Stimulated activated CD4-positive, alpha-beta T cell treated with anti-CD3 and anti-CD28 coated beads, TNF-alpha, amount 100 ng/mL, for 24 hours (primary cell): ENCODE measurements at regions not wholly inside any gene's neighbourhood (a gene's known extent, or its start where the extent isn't known, plus 50 kb on each side); places are given as distances from the start of the nearest gene placed in this dataset.

Experiments used
- DNase-seq, 3 experiments: peaks; one replicate each; pipeline ENCODE4 v3.0.0-alpha.2; 2020; ENCODE audit warnings: low read depth in 3 of 3

DNA sequence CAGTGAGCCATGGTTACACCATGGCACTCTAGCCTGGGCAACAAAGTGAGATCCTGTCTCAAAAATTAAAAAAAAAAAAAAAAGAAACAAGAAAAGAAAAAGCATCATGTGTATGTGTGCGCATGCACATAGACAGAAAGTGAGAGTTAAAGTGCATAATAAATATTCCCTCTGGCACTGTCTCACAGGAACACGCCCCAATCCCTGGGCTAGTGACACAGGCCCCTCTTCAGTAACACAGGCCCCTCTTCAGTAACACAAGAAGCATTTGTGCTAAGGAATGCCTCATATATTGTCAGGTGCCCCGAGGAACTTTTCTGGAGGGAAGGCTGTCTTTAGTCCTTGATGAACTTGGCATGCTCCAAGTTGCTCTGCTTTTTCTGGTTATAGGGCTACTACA, 57.5 kb downstream of the RPL27A start:
- DNase-seq = no peak

DNA sequence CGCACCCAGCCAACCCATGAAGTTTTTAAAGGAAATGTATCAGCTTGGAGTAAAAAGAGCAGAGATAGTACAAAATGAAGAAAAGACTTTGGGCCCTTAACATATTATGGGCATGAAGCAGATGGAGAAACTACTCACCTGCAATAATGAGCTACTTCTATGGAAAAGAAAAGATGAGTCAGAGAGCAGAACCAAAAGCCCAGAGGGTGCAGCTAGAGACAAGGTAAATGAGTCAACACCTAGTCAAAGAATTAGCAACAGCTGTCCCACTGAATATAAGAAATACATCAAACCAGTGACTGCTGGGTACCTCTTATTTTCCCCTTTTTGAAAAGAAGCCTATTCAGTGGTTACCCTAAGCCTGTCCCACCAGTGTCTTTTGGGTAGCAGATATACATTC, 61.8 kb downstream of the RPL27A start:
- DNase-seq = no peak

DNA sequence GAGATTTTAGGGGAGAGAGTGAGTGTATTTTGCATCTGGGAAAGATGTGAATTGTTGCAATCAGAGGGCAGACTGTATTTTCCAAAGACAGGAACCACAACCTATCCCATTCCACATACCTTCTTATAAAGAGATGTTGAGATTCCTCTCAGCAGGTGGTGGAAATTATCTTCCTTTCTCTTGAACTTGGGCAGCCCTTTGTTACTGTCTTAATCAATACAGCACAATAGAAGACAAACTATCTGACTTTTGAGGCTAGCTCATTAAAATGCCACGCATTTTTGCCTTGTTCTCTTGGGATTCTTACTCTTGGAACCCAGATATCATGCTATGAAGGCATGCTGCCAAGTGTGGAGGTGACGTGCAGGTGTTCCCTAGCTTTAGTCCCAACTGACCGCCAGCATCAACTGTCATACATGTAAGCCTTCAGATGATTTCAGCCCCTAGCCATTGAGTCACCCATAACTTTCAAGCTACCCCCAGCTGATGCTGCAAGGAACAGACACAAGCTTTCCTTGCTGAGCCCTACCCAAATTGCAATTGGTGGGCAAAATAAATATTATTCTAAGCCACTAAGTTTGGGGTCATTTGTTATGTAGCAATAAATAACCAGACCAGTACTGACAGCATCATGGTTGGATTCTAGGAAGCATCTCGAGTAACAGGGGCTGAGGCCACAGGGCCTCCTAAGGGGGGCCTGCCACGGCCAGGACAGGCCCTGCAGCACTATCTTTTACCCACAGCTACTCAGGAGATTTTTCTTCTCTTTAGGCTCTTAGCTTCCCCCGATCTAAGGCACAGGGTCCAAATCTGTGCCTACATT, 63.0 kb downstream of the RPL27A start:
- DNase-seq = no peak

DNA sequence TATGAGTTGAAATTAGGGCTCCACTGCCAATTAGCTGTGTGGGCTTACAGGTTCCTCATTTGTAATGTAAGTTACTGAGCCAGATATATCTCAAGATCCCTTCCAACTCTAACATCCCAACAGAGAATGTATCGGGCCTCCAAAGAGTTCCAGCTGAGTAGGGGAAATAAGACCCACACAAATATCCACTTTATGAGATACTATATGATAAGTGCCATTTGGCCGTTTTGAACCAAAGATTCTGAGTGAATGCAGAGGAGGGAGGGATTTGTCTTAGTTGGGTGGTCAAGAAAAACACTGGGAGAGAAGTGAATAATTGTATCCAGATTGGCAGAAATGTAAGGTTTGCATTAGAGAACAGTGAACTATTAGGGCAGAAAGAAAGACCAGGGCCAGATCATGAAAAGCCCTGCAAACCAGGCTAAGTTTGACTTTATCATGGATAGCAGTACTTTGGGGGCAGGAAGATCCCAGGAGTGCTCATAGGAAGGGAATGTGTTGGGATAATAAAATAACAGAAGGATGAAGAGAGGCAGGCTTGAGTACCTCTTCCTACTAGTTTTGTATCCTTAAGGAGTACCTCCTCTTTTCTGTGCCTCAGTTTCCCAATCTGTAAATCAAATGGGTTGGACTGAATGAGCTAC, 63.9 kb downstream of the RPL27A start:
- no peak for DNase-seq

DNA sequence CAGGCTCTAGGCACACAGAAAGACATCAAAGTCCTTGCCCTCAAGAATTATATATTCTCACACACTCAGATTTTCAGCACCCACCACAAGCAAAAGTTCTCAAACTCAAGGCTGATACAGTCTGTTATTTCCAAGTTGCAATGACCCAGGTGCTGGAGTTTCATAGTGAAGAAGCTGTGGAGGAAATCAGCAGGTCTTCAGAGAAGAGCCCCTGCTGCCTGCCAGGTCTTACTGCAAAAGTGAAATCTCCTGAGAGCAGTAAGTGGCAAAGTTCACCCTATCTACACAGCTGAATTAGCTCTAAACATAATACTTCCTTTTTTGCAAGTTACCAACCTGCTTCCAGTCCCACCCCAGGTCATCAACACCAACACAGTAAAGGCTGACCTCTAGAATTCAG, 64.6 kb downstream of the RPL27A start:
- DNase-seq = no peak

DNA sequence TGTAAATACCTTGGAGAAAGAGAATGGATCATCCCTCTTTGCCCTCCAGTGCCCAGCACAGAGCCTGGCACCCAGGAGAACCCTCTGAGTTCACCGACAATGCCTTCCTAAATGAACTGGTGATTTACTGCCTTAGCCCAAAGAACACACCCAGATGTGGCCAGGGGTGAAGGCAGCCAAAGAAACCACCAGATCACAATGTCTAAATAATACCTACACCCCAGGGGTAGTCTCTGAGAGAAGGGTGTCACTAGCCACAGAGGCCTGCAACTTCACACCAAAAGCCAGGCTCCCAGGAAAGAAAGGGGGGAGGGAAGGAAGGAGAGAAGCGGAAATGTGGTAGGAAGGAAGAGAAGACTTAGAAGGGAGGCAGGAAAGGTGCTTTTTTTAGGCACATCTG, 65.7 kb downstream of the RPL27A start:
- DNase-seq = no peak

DNA sequence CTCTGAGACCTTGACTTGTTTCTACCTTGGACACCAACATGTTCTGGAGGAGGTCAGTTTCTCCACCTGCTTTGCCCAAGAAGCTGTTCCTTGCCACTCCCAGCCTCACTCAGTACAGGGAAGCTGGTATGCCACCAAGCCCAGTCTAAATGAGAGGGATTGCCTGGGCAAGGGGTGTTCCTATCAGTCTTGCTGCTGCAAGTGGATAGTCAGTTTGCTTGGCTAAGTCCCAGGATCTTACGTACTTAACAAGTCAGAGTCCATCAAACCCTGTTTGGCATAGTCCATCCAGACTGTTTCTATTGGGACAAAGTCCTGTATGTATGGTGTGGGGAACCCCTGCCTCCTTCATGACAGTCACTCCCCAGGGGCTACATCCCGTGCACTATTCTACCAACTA, 66.6 kb downstream of the RPL27A start:
- DNase-seq = no peak

DNA sequence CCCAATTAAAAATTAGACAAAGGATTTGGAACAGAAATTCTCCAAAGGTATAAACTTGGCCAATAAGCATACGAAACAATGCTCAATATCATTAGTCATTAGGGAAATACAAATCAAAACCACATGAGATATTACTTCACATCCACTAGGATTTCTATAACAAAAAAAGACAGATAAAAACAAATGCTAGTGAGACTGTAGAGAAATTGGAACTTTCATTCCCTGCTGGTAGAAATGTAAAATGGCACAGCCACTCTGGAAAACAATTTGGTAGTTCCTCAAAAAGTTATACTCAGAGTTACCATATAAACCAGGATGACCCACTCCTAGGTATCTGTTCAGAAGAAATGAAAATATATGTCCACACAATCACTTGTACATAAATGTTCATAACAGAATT, 71.6 kb downstream of the RPL27A start:
- DNase-seq = no peak

DNA sequence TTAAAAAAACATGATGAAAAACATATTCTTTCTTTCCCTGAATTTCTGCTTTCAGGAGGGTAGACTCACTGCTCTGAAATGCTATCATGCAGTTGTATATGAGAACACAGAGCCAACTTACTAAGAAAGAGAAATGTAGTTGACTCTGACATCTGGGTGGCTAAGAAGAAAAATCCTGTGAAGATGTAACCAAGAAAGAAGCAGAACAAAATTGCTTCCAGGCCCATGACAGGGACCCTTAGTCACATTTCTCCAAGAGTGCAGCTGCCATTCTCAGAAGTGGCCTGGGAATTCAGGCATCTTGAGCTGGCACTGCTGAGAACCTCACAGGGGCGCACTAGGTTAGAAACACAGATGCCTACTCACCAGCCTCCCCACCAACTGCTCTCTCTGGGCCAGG, 73.6 kb downstream of the RPL27A start:
- DNase-seq = no peak

DNA sequence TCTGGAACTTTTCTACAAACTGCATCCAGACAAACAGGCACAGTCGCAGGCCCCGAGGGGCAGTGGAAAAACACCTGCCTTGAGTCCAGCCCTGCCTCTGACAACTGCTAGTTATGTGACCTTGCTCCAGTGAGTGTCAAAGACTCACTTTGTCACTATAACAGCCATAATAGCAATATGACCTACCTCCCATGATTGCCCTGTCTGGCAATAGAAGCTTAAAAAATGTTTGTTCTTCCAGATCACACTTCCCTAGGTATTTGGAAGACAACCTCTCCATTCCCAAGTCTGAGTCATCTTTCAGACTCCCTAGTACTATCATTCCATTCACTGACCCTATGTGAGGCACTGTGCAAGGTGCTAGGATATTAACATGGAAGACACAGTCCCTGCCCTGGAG, 74.5 kb downstream of the RPL27A start:
- no peak for DNase-seq

DNA sequence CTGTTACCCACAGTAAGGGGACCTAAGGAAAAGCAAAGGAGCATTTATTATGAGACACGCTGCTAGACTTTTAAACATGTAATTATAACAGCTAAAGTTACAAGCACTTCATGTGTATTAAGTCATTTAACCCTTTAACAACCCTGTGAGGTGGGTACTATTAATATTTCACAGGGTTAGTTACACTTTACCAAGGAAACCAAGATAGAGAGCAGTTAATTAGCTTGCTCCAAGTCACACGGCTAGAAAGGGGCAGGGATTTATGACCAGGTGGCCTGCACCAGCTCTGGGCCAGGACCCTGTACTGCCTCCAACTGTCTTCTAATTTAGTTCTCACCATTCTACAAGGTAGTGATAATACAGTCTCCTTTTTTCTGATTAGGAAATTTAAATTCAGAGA, 74.9 kb downstream of the RPL27A start:
- DNase-seq = no peak

DNA sequence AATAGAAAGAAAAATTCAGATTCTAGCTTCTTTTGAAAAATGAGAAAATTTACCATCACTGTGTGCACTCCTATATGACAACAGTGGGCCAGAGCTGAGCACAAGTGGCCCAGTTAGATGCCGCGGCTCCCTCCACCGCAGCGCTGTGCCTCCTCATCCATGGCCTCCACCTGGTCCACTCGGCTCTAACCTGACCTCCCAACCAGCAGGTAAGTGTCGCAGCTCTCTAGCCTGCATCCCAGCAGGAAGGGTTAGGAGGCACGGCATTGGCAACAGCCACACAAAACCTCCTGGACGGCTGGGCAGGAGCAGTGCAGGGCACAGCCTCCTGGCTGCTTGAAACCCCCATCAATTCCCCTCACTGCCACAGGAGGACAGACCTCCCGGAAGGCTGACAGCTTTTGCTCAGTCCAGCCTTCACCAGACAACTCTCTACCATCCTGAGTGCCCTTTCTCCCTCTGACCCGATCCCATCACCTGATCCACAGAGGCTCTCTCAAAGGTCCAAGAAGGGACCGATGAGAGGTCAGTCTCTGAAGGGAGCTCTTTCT, 76.1 kb downstream of the RPL27A start:
- DNase-seq = no peak

DNA sequence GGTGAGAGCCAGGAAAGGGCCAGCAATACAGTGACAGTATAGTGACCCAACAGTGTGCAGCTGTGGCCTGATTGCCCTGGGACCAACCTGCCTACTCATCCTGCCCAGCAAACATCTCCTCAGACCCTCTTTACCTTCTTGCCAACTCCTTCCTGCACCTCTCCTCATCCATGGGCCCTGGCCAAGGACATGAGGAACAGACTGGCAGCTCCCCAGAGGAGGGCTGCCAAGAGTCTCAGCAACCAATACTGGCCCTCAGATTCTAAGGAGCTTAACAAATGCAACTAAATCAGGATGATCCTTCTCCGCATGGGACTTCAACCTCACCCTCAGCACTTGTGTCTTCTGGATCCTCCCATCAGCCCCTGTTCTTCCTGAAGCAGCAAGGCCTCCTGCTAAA, 77.0 kb downstream of the RPL27A start:
- no peak for DNase-seq

DNA sequence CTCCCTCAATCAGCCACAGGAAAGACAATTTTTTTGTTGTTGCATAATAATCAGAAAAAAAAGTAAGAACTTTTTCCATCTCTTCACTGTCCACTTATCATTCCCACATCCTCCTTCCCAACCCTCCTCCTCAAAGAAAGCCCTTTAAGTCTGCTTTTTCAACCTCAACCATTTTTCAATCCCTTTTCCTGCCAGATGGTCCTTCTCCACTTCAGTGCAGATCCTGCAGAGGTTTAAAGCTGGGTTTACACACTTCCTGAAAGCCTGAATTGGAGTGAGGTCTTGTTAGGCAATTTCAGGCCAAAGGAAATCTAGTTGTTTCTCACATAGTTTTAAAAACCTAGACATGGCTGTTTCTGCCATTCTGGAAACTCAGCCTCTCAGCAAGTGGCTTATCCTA, 78.3 kb downstream of the RPL27A start:
- no peak for DNase-seq

DNA sequence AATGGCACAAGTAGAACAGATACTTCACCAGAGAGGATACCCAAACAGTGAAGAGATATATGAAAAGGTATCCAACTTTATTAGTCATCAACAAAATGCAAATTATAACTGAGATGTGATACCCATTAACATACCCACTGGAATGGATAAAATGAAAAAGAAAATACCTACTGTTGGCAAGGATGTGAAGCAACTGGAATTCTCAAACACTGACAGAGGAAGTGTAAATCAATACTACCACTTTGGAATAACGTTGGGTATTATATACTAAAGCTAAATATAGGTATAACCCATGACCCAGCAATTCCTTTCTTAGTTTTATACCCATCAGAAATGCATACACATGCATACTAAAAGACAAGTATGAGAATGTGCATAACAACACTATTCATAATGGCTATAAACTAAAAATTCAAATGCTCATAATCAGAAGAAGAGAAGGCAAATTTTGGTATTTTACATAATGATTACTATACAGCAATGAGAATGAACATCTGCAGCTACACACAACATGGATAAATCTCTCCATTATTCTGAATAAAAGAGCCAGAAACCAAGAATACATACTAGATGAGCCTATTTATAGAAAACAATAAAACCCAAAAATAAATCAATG, 80.6 kb downstream of the RPL27A start:
- no peak for DNase-seq

DNA sequence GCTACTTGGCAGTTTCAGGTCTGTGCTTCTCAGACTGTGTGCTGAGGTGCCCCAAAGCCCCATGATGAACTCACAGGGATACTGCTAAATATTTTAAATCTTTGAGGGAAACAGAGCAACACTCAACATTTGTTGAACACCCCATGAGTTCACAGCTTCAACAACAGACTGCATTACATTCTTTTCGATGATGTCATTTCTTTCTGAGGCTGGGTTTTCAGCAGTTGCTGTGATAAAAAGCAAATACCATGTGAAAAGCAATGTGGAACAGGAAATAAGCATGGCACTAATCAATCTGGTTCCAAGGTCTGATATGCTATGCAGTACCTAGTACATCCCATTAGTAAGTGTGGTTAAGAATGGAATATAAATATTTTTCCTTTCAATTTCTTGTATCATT, 82.7 kb downstream of the RPL27A start:
- DNase-seq = no peak

DNA sequence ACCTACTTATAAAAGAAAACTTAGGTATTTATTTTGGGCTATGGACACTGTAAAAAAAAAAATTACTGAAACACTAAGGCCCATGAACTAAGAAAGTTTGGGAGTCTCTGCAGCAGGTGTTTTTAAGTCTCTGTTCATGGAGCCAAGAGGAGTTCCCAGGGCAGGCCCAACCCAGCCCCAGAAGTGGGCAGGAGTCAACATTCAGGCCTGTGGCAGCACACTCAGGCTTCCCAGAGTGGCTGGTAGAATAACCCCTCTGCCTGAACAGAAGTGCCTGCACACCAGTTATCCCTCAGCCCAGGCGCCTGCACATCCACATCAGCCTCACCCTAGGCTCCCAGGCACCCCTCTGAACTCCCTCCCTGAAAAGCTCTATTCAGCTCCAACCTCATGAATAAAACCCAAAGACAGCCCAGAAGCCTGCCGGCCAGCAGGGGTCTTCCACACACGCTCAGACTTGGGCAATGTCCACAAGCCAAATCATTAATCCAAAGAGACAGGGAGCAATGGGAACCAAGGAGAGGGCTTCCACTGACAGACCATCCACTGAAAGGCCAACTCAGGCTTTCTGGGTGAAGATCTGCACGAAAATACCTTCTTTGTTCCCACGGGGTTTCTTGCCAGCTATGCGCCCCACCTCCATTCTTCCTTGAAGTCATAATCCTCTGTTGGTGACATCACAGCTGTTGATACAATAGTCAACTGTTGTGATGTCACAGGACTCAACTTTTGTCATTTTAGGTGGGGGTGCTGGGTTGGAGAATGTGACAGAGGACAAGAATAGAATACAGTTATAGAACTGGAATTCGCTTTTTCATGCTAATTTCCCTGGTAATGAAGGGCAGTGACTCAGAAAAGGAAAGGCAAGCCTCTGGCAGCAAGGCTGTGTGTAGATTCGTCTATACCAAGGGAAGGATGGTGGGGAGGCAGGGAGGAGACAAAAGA, 83.7 kb downstream of the RPL27A start:
- DNase-seq = no peak

DNA sequence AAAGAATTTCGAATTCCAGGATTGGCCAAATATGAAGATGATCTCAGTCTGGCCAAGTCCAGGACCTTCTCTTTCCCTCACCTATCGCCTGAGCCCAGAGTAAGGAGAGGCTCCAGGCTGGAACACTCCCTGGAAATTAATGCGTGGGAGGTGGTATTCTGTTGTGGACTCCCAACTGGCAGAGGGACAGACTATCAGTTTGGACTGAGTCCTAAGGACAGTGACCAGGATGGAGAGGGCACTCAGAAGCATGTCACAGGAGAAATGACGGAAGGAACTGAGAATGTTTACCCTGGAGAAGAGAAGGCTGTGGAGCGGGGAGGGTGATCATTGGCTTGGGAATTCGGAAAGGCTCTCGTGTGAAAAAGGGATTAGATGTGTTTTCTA, 84.4 kb downstream of the RPL27A start:
- no peak for DNase-seq

DNA sequence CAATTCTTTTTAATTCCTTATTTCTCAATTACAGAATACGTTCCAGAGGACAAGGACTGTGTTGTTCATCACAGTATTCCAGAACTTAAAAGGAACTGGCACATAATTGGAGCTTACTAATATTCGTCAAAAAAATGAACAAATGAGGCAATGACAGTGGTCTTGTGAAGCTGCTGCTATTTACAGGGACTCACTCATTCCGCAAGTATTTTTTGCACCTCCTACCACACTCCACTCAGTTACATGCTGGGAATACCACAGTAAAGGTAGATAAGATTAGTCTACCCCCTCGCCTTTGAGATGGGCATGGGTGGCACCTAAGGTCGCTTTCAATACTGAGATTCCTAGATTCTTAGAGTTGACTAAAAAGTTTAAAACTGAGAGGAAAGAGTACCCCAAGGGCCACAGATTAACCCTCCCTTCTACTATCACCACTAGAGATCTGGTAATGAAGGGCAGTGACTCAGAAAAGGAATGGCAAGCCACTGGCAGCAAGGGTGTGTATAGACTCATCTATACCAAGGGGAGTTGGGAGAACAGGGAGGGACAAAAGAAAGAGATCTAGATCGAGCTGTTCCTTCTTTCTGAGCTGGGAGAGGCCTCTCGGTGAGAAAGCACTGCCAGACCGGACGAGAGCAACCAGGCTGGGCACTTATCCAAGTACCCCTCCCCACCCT, 85.0 kb downstream of the RPL27A start:
- no peak for DNase-seq

DNA sequence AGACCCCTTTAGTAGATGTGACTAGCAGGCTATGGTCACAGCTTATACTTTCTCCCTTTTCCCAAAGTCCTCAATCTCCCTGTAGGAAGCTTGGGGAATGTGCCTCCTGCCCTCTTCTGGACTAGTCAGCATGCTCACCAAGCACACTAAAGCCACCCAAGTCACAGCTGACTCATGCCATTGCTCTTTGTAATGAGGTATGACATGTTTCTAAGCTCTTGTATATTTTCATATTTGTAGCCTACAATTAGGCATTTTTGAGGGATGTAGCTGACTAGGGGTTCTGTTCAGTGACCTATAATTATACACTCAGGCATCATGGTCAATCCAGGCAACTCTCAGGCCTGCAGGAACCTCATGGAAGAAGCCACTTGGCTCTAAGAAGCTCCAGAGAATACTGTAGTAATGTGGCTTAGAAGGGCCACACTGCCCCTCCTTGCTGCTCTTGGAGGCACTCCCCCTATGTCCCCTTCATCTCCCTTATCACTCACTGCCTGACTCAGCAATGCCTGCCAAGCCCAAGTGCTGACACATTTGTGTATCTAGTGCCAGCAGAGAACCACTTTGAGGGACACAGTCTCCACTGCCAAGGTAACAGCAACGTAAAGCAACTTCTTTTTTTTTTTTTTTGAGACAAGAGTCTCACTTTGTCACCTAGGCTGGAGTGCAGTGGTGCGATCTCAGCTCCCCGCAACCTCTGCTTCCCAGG, 86.2 kb downstream of the RPL27A start:
- no peak for DNase-seq
